ENCODE measurements at regions not wholly inside any gene's neighbourhood (a gene's known extent, or its start where the extent isn't known, plus 50 kb on each side); places are given as distances from the start of the nearest gene placed in this dataset.

DNA sequence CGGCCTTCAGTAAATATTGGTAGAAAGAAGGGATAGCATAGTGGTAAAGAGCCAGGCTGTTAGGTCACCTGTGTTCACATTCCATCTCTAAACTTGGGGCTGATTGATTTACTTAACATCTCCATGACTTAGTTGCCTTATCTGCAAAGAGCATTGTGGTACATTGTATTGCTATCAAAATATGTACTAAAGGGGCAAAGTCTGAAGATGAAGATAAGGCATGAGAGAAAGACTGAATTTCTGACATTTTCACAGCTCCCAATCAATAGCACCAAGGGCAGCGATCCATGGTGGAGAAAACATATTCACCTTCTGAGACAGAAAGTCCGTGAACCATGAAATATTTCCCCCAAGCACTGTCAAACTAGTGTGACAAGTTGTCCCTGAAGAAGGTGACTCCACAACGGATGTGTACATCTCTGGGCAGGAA, 223.3 kb upstream of the STXBP5 start:
- H3K9me3 Mint-ChIP-seq (ENCODE audit: low read depth, unreplicated experiment): no peaks in the 10 kb centered on the region
- TF ChIP-seq, protein P1, sequence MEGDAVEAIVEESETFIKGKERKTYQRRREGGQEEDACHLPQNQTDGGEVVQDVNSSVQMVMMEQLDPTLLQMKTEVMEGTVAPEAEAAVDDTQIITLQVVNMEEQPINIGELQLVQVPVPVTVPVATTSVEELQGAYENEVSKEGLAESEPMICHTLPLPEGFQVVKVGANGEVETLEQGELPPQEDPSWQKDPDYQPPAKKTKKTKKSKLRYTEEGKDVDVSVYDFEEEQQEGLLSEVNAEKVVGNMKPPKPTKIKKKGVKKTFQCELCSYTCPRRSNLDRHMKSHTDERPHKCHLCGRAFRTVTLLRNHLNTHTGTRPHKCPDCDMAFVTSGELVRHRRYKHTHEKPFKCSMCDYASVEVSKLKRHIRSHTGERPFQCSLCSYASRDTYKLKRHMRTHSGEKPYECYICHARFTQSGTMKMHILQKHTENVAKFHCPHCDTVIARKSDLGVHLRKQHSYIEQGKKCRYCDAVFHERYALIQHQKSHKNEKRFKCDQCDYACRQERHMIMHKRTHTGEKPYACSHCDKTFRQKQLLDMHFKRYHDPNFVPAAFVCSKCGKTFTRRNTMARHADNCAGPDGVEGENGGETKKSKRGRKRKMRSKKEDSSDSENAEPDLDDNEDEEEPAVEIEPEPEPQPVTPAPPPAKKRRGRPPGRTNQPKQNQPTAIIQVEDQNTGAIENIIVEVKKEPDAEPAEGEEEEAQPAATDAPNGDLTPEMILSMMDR (IDR thresholded peaks at IDR 0.05; ENCODE audit: unreplicated experiment): no peak
- intact Hi-C loops (cut with micrococcal nuclease; ENCODE audit: unreplicated experiment): no loop called here
- H3K4me3 Mint-ChIP-seq (ENCODE audit: low read depth, unreplicated experiment): no peak overlapping the region
- no peak for DNase-seq
- no peaks in the 10 kb centered on the region for H3K36me3 Mint-ChIP-seq (ENCODE audit: insufficient read depth, unreplicated experiment)
- no TSS peak for BruUV-seq (replicated peaks)
- peaks cover 8% of the 10 kb centered on the region for H3K4me1 Mint-ChIP-seq (ENCODE audit: low read depth, unreplicated experiment)
- CTCF ChIA-PET: no interaction called here
- H3K27me3 Mint-ChIP-seq (ENCODE audit: unreplicated experiment): no peaks in the 10 kb centered on the region
- H3K27ac Mint-ChIP-seq (ENCODE audit: unreplicated experiment): no peak overlapping the region

DNA sequence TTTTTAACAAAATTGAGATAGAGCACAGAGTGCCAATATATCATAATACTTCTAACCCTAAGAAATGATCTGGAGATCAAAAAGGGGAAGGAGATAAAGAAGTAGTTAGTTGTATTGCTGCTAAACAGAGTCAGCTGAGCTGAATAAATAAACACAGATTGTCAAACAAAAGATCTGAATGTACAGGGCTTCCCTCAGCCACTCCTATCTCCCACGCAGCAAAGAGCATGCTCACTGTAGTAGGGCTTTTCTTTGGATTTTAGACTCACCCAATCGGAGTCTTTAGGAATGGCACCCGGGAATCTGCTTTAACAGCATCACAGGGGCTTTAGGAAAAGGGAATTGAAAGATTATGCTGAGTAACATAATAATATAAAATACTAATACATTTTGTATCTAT, 222.2 kb upstream of the STXBP5 start:
- no peaks in the 10 kb centered on the region for H3K27me3 Mint-ChIP-seq (ENCODE audit: unreplicated experiment)
- intact Hi-C loops (cut with micrococcal nuclease; ENCODE audit: unreplicated experiment): no loop called here
- no peak for DNase-seq
- BruUV-seq (replicated peaks): no TSS peak
- no peak overlapping the region for H3K4me3 Mint-ChIP-seq (ENCODE audit: low read depth, unreplicated experiment)
- H3K4me1 Mint-ChIP-seq (ENCODE audit: low read depth, unreplicated experiment): peaks cover 8% of the 10 kb centered on the region
- no peaks in the 10 kb centered on the region for H3K36me3 Mint-ChIP-seq (ENCODE audit: insufficient read depth, unreplicated experiment)
- H3K27ac Mint-ChIP-seq (ENCODE audit: unreplicated experiment): no peak overlapping the region
- TF ChIP-seq, protein P1 (IDR thresholded peaks at IDR 0.05; ENCODE audit: unreplicated experiment): no peak
- CTCF ChIA-PET: no interaction called here
- no peaks in the 10 kb centered on the region for H3K9me3 Mint-ChIP-seq (ENCODE audit: low read depth, unreplicated experiment)

DNA sequence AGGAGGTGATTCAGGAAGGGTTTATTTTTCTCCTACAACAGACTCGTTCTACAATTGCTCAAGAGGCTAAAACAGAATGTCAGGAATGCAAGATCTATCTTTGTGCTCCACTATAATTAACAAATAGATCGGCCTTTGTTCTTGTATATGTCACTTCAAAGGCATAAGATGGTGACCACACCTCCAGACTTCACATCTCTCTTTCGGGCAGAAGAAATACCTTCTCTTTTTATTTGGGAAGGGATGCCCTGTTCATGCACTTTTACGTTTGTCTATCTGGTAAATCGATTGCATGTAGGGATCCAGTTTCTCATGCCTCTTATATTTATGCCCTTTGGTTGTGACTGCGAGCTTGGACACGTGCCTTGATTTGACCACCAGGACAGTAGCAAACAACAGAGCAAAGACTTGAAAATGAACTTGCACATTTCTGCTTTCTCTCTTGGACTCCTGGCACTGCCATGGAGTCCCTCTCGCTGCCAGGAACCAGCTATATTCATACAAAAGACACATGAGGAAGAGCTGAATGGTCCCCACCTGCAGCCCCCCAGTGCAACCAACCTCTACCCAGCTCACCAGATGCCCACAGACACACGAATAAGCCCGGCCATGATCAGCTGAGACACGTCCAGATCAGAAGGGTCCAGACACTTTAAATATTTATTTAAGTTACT, 219.8 kb upstream of the STXBP5 start:
- intact Hi-C loops (cut with micrococcal nuclease; ENCODE audit: unreplicated experiment): no loop called here
- CTCF ChIA-PET: no interaction called here
- no peaks in the 10 kb centered on the region for H3K36me3 Mint-ChIP-seq (ENCODE audit: insufficient read depth, unreplicated experiment)

DNA sequence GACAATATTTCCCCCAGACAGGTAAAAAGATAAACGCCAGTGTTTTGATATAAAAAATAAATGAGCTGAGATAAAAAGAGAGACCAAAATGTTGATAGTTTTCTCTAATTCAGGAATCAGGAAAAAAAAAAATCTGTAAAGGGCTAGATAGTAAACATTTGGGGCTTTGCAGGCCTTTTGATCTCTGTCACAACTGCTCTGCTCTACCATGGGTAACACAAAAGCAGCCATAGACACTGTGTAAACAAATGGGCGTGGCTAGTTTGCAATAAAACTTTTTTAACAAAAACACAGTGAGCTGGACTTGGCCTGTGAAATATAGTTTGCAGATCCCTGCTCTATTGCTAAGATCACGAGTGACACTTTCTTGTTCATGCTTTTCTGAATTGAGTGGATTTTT, 219.1 kb upstream of the STXBP5 start:
- TF ChIP-seq, protein P1 (IDR thresholded peaks at IDR 0.05; ENCODE audit: unreplicated experiment): no peak
- DNase-seq: no peak
- intact Hi-C loops (cut with micrococcal nuclease; ENCODE audit: unreplicated experiment): no loop called here
- H3K4me1 Mint-ChIP-seq (ENCODE audit: low read depth, unreplicated experiment): peaks cover 8% of the 10 kb centered on the region
- BruUV-seq (replicated peaks): no TSS peak
- no peaks in the 10 kb centered on the region for H3K27me3 Mint-ChIP-seq (ENCODE audit: unreplicated experiment)
- no peaks in the 10 kb centered on the region for H3K9me3 Mint-ChIP-seq (ENCODE audit: low read depth, unreplicated experiment)
- no peaks in the 10 kb centered on the region for H3K36me3 Mint-ChIP-seq (ENCODE audit: insufficient read depth, unreplicated experiment)
- H3K4me3 Mint-ChIP-seq (ENCODE audit: low read depth, unreplicated experiment): no peak overlapping the region
- H3K27ac Mint-ChIP-seq (ENCODE audit: unreplicated experiment): no peak overlapping the region
- CTCF ChIA-PET: no interaction called here

More for the DNA sequence above, 219.8 kb upstream of the STXBP5 start:
- Mint-ChIP-seq H3K4me3 (ENCODE audit: low read depth, unreplicated experiment) (no peak overlapping the region), H3K27me3 (ENCODE audit: unreplicated experiment) (no peaks in the 10 kb centered on the region), H3K4me1 (ENCODE audit: low read depth, unreplicated experiment) (peaks cover 8% of the 10 kb centered on the region), H3K9me3 (ENCODE audit: low read depth, unreplicated experiment) (no peaks in the 10 kb centered on the region), H3K27ac (ENCODE audit: unreplicated experiment) (no peak overlapping the region)
- TF ChIP-seq, protein P1 (IDR thresholded peaks at IDR 0.05; ENCODE audit: unreplicated experiment): no peak
- no peak for DNase-seq
- no TSS peak for BruUV-seq (replicated peaks)
